WTC11 (cell line): ENCODE measurements at regions not wholly inside any gene's neighbourhood (a gene's known extent, or its start where the extent isn't known, plus 50 kb on each side); places are given as distances from the start of the nearest gene placed in this dataset.

Experiments
- ATAC-seq: fragments of 200-7000 bp; cut with Tn5 transposase; 2 replicates; pipeline ENCODE4 v1.10.0; 2021; ENCODE audit warnings: mild to moderate bottlenecking, moderate library complexity
- CTCF ChIA-PET: fragments of 300-600 bp; sonication (Branson Sonifier 250); formaldehyde crosslinking; loops from one replicate; lab custom pipeline; 2021; ENCODE audit warnings: antibody characterized with exemption; lab: Charles Lee
- POLR2A ChIA-PET: fragments of 350-600 bp; sonication (Branson Sonifier 250); formaldehyde crosslinking; loops from one replicate; lab custom pipeline; 2021; ENCODE audit warnings: antibody characterized with exemption; lab: Charles Lee
- DNase-seq: peaks from one replicate; pipeline ENCODE4 v3.0.0; 2021; ENCODE audit warnings: low spot score
- H3K27ac Mint-ChIP-seq: 2 replicates; pipeline ENCODE4 v1.8.0; 2021; ENCODE audit warnings: mixed read lengths
- H3K27me3 Mint-ChIP-seq: 2 replicates; pipeline ENCODE4 v1.8.0; 2021; ENCODE audit warnings: low read depth, mild to moderate bottlenecking, moderate library complexity, mixed read lengths
- H3K36me3 Mint-ChIP-seq: 2 replicates; pipeline ENCODE4 v1.8.0; 2021; ENCODE audit warnings: mixed read lengths
- H3K4me1 Mint-ChIP-seq: 2 replicates; pipeline ENCODE4 v1.8.0; 2022; ENCODE audit warnings: mixed read lengths
- H3K4me3 Mint-ChIP-seq: 2 replicates; pipeline ENCODE4 v1.8.0; 2021; ENCODE audit warnings: mild to moderate bottlenecking, moderate library complexity, mixed read lengths
- H3K9me3 Mint-ChIP-seq: 2 replicates; pipeline ENCODE4 v1.8.0; 2021; ENCODE audit warnings: mixed read lengths
- AFF4 ChIP-seq: sonication (generic); formaldehyde crosslinking; IDR thresholded peaks from 2 replicates; pipeline ENCODE4 v1.8.1; 2023; ENCODE audit warnings: mild to moderate bottlenecking, missing genetic modification reagents, borderline replicate concordance
- ZNF317 ChIP-seq: sonication (generic); formaldehyde crosslinking; IDR thresholded peaks from 2 replicates; pipeline ENCODE4 v1.8.1; 2023; ENCODE audit warnings: low read depth, mild to moderate bottlenecking, moderate library complexity, missing genetic modification reagents, borderline replicate concordance
- ZSCAN18 ChIP-seq: fragments of 250-450 bp; sonication (Bioruptor Pico); IDR thresholded peaks from 2 replicates; pipeline ENCODE4 v2.1.2; 2022; ENCODE audit warnings: mild to moderate bottlenecking, moderate library complexity
- TF ChIP-seq, protein P1 (sequence below): fragments of 250-450 bp; sonication (Bioruptor Pico); IDR thresholded peaks from 2 replicates; pipeline ENCODE4 v1.9.0; 2021; ENCODE audit warnings: mild to moderate bottlenecking, borderline replicate concordance
- TF ChIP-seq, protein P2 (sequence below): sonication (generic); formaldehyde crosslinking; IDR thresholded peaks from 2 replicates; pipeline ENCODE4 v1.8.1; 2023; ENCODE audit warnings: mild to moderate bottlenecking, missing genetic modification reagents

GRCh38 chr13:32849369-32849768, 166.9 kb upstream of the KL start:
- Mint-ChIP-seq H3K4me3 (no peak overlapping the region), H3K4me1 (peaks cover 31% of the 10 kb centered on the region), H3K36me3 (peaks cover 2% of the 10 kb centered on the region; the same call in 1 of the 2 replicates), H3K9me3 (peaks cover 7% of the 10 kb centered on the region), H3K27ac (no peak overlapping the region), H3K27me3 (peaks cover 7% of the 10 kb centered on the region; the same call in 1 of the 2 replicates)
- ATAC-seq (no peak), DNase-seq (no peak)
- CTCF ChIA-PET: no interaction called here
- TF ChIP-seq, protein P1, sequence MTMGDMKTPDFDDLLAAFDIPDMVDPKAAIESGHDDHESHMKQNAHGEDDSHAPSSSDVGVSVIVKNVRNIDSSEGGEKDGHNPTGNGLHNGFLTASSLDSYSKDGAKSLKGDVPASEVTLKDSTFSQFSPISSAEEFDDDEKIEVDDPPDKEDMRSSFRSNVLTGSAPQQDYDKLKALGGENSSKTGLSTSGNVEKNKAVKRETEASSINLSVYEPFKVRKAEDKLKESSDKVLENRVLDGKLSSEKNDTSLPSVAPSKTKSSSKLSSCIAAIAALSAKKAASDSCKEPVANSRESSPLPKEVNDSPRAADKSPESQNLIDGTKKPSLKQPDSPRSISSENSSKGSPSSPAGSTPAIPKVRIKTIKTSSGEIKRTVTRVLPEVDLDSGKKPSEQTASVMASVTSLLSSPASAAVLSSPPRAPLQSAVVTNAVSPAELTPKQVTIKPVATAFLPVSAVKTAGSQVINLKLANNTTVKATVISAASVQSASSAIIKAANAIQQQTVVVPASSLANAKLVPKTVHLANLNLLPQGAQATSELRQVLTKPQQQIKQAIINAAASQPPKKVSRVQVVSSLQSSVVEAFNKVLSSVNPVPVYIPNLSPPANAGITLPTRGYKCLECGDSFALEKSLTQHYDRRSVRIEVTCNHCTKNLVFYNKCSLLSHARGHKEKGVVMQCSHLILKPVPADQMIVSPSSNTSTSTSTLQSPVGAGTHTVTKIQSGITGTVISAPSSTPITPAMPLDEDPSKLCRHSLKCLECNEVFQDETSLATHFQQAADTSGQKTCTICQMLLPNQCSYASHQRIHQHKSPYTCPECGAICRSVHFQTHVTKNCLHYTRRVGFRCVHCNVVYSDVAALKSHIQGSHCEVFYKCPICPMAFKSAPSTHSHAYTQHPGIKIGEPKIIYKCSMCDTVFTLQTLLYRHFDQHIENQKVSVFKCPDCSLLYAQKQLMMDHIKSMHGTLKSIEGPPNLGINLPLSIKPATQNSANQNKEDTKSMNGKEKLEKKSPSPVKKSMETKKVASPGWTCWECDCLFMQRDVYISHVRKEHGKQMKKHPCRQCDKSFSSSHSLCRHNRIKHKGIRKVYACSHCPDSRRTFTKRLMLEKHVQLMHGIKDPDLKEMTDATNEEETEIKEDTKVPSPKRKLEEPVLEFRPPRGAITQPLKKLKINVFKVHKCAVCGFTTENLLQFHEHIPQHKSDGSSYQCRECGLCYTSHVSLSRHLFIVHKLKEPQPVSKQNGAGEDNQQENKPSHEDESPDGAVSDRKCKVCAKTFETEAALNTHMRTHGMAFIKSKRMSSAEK: no peak
- POLR2A ChIA-PET: no interaction called here

- POLR2A ChIA-PET: interaction anchor here (0.6 kb wide), 1 partner anchor 143 kb away, joined by 5 read pairs; no protein-coding TSS in a partner anchor
- H3K4me1 Mint-ChIP-seq: peaks cover 31% of the 10 kb centered on the region
- H3K27me3 Mint-ChIP-seq: peaks cover 7% of the 10 kb centered on the region; the same call in 1 of the 2 replicates
- CTCF ChIA-PET: interaction anchor here (1.8 kb wide), 1 partner anchor 13 kb away, joined by 5 read pairs; no protein-coding TSS in a partner anchor
- H3K27ac Mint-ChIP-seq: no peak overlapping the region
- peaks cover 7% of the 10 kb centered on the region for H3K9me3 Mint-ChIP-seq
- peaks cover 2% of the 10 kb centered on the region; the same call in 1 of the 2 replicates for H3K36me3 Mint-ChIP-seq
- H3K4me3 Mint-ChIP-seq: no peak overlapping the region
- no peak for DNase-seq
- no peak for ATAC-seq
- TF ChIP-seq ZSCAN18 (CRISPR knock-in tag) (no peak), AFF4 (CRISPR knock-in tag) (no peak)
Measured at GRCh38 chr13:32850316-32851052, 165.7 kb upstream of the KL start.

DNA sequence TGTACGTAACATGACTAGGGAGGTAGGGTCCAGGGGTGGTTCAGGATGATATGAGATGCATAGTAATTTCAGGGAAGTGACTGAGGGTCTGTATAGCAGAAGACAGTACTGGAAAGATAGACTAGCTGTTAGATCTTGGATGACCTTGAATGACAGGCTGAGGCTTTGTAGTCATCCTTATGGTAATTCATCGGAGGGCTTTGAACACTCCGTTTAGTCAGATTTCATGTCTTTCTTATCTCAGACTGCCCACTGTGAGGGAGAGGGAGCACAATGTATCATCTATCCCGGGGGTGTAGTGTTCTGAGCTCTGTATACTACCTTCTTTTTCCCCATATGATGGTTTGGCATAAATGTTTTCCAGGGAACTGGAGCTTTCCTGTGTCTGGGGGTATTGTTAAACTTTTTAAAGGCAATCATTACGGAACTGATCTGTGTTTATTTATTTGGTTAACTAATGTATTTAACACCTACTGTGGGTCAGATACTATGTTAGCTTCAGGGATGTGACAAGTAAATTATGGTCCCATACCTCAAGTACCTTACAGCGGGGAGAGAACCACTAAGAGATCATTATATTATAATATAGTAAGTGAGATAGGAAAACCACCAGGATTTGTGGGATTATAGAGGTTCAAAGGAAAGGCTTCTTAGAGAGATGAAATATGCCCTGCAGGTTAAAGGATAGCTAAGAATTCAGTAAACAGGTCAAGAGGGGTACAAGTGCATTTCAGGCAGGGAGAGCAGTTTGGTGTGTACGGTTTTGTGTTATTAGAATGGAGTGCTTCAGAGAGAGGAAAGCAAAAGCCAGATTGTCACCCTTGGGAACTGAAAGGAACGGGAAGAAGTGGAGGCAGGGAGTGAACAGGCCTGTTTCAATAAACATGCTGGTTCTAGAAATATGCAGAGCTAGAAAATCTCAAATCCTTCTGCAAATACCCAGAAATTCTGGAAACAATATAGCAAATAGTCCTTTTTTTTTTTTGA, 164.8 kb upstream of the KL start:
- no peak for DNase-seq
- no peak overlapping the region for H3K4me3 Mint-ChIP-seq
- TF ChIP-seq, protein P2, sequence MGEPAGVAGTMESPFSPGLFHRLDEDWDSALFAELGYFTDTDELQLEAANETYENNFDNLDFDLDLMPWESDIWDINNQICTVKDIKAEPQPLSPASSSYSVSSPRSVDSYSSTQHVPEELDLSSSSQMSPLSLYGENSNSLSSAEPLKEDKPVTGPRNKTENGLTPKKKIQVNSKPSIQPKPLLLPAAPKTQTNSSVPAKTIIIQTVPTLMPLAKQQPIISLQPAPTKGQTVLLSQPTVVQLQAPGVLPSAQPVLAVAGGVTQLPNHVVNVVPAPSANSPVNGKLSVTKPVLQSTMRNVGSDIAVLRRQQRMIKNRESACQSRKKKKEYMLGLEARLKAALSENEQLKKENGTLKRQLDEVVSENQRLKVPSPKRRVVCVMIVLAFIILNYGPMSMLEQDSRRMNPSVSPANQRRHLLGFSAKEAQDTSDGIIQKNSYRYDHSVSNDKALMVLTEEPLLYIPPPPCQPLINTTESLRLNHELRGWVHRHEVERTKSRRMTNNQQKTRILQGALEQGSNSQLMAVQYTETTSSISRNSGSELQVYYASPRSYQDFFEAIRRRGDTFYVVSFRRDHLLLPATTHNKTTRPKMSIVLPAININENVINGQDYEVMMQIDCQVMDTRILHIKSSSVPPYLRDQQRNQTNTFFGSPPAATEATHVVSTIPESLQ (CRISPR knock-in tag): no peak
- TF ChIP-seq ZNF317: no peak
- peaks cover 7% of the 10 kb centered on the region; the same call in 1 of the 2 replicates for H3K27me3 Mint-ChIP-seq
- peaks cover 2% of the 10 kb centered on the region; the same call in 1 of the 2 replicates for H3K36me3 Mint-ChIP-seq
- POLR2A ChIA-PET: interaction anchor here (0.6 kb wide), 2 partner anchors 97 to 144 kb away, joined by 4 to 5 read pairs; no protein-coding TSS in a partner anchor
- ATAC-seq: no peak
- CTCF ChIA-PET: interaction anchor here (1.8 kb wide), 1 partner anchor 14 kb away, joined by 5 read pairs; no protein-coding TSS in a partner anchor
- no peak overlapping the region for H3K27ac Mint-ChIP-seq
- H3K9me3 Mint-ChIP-seq: peaks cover 7% of the 10 kb centered on the region
- H3K4me1 Mint-ChIP-seq: peaks cover 26% of the 10 kb centered on the region
